ENCODE measurements at regions not wholly inside any gene's neighbourhood (a gene's known extent, or its start where the extent isn't known, plus 50 kb on each side); places are given as distances from the start of the nearest gene placed in this dataset.

DNA sequence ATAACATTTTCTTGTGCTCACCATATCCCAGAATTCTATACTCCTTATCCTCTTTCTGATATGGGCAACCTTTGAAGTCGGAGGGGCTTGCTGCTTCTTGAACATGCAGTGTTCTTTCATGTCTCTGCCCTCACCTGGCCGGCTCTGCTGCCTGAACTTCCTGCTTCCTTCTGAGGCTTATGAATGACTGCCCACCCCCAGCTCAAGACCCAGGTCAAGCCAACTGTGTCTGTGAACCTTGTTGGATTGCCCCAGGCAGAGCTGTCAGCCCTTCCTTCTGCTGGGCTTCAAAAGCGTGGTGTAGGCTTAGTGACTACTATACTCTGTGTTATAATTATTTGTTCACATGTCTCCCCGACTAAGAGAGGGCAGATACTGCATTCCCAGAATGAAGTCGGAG is 506.5 kb downstream of the HS3ST4 start:
- H3K27ac ChIP-seq: peak overlapping the region; percentile 73
- H3K4me1 ChIP-seq (ENCODE audit: low read depth): peaks cover 6% of the 10 kb centered on the region
- H3K27me3 ChIP-seq: no peaks in the 10 kb centered on the region
- no peak for DNase-seq (ENCODE audit: low read depth in 1 of 2, low spot score in 1 of 2)
- TF ChIP-seq, protein P1, sequence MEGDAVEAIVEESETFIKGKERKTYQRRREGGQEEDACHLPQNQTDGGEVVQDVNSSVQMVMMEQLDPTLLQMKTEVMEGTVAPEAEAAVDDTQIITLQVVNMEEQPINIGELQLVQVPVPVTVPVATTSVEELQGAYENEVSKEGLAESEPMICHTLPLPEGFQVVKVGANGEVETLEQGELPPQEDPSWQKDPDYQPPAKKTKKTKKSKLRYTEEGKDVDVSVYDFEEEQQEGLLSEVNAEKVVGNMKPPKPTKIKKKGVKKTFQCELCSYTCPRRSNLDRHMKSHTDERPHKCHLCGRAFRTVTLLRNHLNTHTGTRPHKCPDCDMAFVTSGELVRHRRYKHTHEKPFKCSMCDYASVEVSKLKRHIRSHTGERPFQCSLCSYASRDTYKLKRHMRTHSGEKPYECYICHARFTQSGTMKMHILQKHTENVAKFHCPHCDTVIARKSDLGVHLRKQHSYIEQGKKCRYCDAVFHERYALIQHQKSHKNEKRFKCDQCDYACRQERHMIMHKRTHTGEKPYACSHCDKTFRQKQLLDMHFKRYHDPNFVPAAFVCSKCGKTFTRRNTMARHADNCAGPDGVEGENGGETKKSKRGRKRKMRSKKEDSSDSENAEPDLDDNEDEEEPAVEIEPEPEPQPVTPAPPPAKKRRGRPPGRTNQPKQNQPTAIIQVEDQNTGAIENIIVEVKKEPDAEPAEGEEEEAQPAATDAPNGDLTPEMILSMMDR (IDR thresholded peaks at IDR 0.05; ENCODE audit: low read depth, low read length): no peak
- H3K36me3 ChIP-seq: no peaks in the 10 kb centered on the region
- no peak overlapping the region for H3K4me3 ChIP-seq
- no peaks in the 10 kb centered on the region for H3K9me3 ChIP-seq (ENCODE audit: low read depth)

DNA sequence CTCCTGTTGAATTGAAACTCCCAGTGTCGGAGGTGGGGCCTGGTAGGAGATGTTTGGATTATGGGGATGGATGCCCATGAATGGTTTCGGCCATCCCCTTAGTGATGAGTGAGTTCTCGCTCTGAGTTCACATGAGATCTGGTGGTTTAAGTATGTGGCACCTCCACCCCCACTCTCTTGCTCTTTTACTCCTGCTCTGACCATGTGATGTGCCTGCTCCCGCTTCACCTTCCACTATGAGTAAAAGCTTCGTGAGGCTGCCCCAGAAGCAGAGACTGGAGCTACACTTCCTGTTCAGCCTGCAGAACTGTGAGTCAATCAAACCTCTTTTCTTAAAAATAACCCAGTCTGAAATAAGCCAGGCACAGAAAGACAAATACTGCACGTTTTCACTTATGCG is 512.4 kb downstream of the HS3ST4 start:
- Histone ChIP-seq H3K27me3 (no peaks in the 10 kb centered on the region), H3K36me3 (no peaks in the 10 kb centered on the region), H3K4me3 (no peak overlapping the region), H3K9me3 (ENCODE audit: low read depth) (no peaks in the 10 kb centered on the region), H3K4me1 (ENCODE audit: low read depth) (no peaks in the 10 kb centered on the region), H3K27ac (no peak overlapping the region)
- TF ChIP-seq, protein P1 (IDR thresholded peaks at IDR 0.05; ENCODE audit: low read depth, low read length): no peak
- DNase-seq (ENCODE audit: low read depth in 1 of 2, low spot score in 1 of 2): no peak

DNA sequence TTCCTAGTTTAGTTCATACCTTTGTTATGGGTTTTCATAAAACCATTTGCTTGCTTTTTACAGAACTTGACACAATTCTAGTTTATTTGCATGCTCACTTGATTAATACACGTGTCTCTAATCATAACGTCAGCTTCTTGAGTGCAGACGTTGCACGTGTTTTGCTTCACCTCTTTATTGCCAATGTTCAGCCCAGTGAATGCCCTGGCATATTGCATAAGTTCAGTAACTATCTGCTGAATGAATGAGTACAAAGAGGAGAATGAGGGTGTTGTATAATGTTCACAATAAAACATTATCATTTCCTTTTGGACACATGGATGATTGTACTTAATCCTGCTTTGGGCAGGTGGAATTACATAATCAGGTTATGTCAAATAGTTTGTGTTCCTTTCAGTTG is 519.8 kb downstream of the HS3ST4 start:
- Histone ChIP-seq H3K9me3 (ENCODE audit: low read depth) (no peaks in the 10 kb centered on the region), H3K4me3 (no peak overlapping the region), H3K36me3 (no peaks in the 10 kb centered on the region), H3K27ac (no peak overlapping the region), H3K27me3 (no peaks in the 10 kb centered on the region), H3K4me1 (ENCODE audit: low read depth) (no peaks in the 10 kb centered on the region)
- TF ChIP-seq, protein P1 (IDR thresholded peaks at IDR 0.05; ENCODE audit: low read depth, low read length): no peak
- DNase-seq (ENCODE audit: low read depth in 1 of 2, low spot score in 1 of 2): no peak

DNA sequence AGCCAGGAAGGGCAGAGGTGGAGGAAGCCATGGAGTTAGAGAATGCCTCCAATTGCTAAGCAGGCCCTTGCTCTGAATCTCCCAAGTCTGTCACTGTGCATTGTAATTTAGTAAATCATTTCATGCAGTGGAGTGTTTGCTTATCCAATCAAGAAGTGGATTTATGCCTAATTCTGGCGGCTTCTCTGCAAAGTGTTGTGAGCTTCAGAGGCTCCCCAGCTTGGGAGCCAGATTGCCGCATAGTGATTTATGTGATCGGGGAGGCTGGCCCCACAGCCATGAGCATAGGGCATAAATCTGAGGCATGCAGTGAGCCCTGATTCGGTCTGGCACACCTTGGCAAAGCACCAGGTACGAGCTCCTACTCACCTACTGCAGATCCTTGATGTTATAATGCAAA is 520.8 kb downstream of the HS3ST4 start:
- no peak overlapping the region for H3K27ac ChIP-seq
- no peaks in the 10 kb centered on the region for H3K9me3 ChIP-seq (ENCODE audit: low read depth)
- DNase-seq (ENCODE audit: low read depth in 1 of 2, low spot score in 1 of 2): no peak
- no peaks in the 10 kb centered on the region for H3K27me3 ChIP-seq
- TF ChIP-seq, protein P1 (IDR thresholded peaks at IDR 0.05; ENCODE audit: low read depth, low read length): no peak
- H3K4me3 ChIP-seq: no peak overlapping the region
- H3K36me3 ChIP-seq: no peaks in the 10 kb centered on the region
- H3K4me1 ChIP-seq (ENCODE audit: low read depth): no peaks in the 10 kb centered on the region

DNA sequence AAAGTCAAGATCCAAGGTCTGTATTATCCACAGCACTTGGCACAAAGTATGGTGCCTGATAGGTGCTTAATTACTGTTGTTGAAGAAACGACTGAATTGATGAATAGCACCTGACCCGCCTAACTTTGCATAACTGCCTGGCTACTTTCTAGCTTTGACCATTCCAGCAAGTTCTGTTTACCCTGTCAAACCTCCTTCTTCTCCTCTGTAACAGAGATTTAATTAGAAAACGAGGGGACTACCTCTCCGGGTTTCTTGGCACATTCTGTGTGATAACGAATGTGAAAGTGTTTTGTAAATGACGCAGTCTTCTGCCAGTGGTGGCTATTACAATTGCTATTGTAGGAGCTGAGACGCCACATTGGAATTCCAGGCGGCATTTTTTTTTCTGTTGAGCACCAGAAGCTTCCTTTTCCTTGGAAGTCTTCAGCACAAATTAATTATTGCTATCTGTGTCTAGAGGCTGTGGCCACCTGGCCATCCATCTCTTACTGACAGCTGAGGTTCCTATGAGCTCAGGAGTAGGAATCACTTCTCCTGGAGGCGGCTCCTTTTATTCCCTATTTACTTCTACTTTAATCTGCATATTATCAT is 522.9 kb downstream of the HS3ST4 start:
- H3K4me3 ChIP-seq: no peak overlapping the region
- H3K36me3 ChIP-seq: no peaks in the 10 kb centered on the region
- no peaks in the 10 kb centered on the region for H3K9me3 ChIP-seq (ENCODE audit: low read depth)
- peaks cover 3% of the 10 kb centered on the region for H3K4me1 ChIP-seq (ENCODE audit: low read depth)
- H3K27ac ChIP-seq: no peak overlapping the region
- DNase-seq (ENCODE audit: low read depth in 1 of 2, low spot score in 1 of 2): no peak
- TF ChIP-seq, protein P1 (IDR thresholded peaks at IDR 0.05; ENCODE audit: low read depth, low read length): no peak
- H3K27me3 ChIP-seq: no peaks in the 10 kb centered on the region

DNA sequence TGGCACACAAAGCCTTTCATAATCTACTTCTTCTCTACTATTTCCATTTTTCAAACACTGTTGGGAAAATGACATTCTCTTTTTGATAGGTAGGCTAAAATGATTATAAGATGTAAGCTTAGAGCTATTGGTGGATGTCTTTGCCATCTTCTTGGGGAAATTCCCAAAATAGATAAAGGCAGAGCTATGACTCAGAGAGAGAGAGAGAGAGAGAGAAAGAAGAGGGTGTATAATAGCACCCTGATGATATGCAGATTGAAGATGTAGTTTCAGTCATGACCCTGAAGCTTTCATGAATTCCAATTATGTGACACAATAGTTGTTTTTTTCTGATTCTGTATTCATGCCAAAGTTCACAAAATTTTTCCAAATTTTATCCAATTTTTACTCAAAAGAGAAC is 529.1 kb downstream of the HS3ST4 start:
- TF ChIP-seq, protein P1 (IDR thresholded peaks at IDR 0.05; ENCODE audit: low read depth, low read length): no peak

More for the DNA sequence above, 529.1 kb downstream of the HS3ST4 start:
- H3K27ac ChIP-seq: no peak overlapping the region
- peaks cover 16% of the 10 kb centered on the region for H3K4me1 ChIP-seq (ENCODE audit: low read depth)
- H3K9me3 ChIP-seq (ENCODE audit: low read depth): no peaks in the 10 kb centered on the region
- no peaks in the 10 kb centered on the region for H3K27me3 ChIP-seq
- DNase-seq (ENCODE audit: low read depth in 1 of 2, low spot score in 1 of 2): no peak
- no peak overlapping the region for H3K4me3 ChIP-seq
- H3K36me3 ChIP-seq: no peaks in the 10 kb centered on the region
